Smooth muscle cell (in vitro differentiated cells): ENCODE measurements at regions not wholly inside any gene's neighbourhood (a gene's known extent, or its start where the extent isn't known, plus 50 kb on each side); places are given as distances from the start of the nearest gene placed in this dataset.

ENCODE experiments used
- DNase-seq: peaks from one replicate; lab custom pipeline; 2025; ENCODE audit not compliant: unreplicated experiment; lab: John Stamatoyannopoulos, UW
- H2AFZ ChIP-seq: fragments of 200-600 bp; sonication (generic); 2 replicates; pipeline ENCODE4 v1.6.0; 2016; ENCODE audit warnings: antibody characterized with exemption, low read depth, mild to moderate bottlenecking
- H3F3A ChIP-seq: fragments of 200-600 bp; sonication (generic); 2 replicates; pipeline ENCODE4 v1.6.0; 2017; ENCODE audit warnings: antibody characterized with exemption, low read depth
- H3K27ac ChIP-seq: fragments of 200-600 bp; sonication (generic); 2 replicates; pipeline ENCODE4 v1.5.1; 2016; ENCODE audit warnings: low read depth, mild to moderate bottlenecking
- H3K27me3 ChIP-seq: fragments of 200-600 bp; sonication (generic); 2 replicates; pipeline ENCODE4 v1.6.1; 2016; ENCODE audit warnings: low read depth, mild to moderate bottlenecking
- H3K36me3 ChIP-seq: fragments of 200-600 bp; sonication (generic); 2 replicates; pipeline ENCODE4 v1.5.1; 2016; ENCODE audit warnings: low read depth
- H3K4me1 ChIP-seq: fragments of 200-600 bp; sonication (generic); 2 replicates; pipeline ENCODE4 v1.5.1; 2016; ENCODE audit warnings: low read depth
- H3K4me2 ChIP-seq: fragments of 200-600 bp; sonication (generic); 2 replicates; pipeline ENCODE4 v1.6.0; 2016; ENCODE audit warnings: mild to moderate bottlenecking
- H3K4me3 ChIP-seq: fragments of 200-600 bp; sonication (generic); 2 replicates; pipeline ENCODE4 v1.5.1; 2016; ENCODE audit warnings: mild to moderate bottlenecking
- H3K79me2 ChIP-seq: fragments of 200-600 bp; sonication (generic); 2 replicates; pipeline ENCODE4 v1.6.0; 2016; ENCODE audit warnings: low read depth, mild to moderate bottlenecking
- H3K9ac ChIP-seq: fragments of 200-600 bp; sonication (generic); 2 replicates; pipeline ENCODE4 v1.6.0; 2016; ENCODE audit warnings: low read depth
- H3K9me3 ChIP-seq: fragments of 200-600 bp; sonication (generic); replicated peaks from 2 replicates; pipeline ENCODE4 v1.5.1; 2016; ENCODE audit warnings: low read depth
- H4K20me1 ChIP-seq: fragments of 200-600 bp; sonication (generic); 2 replicates; pipeline ENCODE4 v1.6.0; 2016; ENCODE audit warnings: low read depth
- WGBS: methylation state at CpG from one replicate; pipeline ENCODE4 v1.1.7; 2016; ENCODE audit warnings: low lambda C conversion rate; 5-methylcytosine and 5-hydroxymethylcytosine counted together
- TF ChIP-seq, protein P1 (sequence below): fragments of 200-600 bp; sonication (generic); IDR thresholded peaks from 2 replicates; pipeline ENCODE4 v1.5.1; 2017; ENCODE audit warnings: borderline replicate concordance, mild to moderate bottlenecking, antibody characterized with exemption; ENCODE audit not compliant: insufficient read depth, poor library complexity, severe bottlenecking

DNA sequence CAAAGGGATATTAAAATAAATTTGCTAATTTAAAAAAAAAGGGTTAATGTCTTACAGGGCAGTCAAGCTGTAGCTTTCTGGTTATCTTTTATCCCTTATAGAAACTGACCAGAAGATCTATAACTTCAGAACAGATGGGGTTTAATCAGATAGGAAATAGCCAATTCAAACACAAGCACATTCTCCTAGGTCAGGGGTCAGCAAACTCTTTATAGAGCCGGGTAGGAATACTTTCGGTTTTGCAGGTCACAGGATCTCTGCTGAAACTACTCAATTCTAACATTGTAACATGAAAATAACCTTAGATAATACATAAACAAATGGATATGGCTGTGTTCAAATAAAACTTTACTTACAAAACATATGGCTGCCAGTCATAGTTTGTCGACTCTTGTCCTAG, 479.8 kb downstream of the ADRA2A start:
- H2AFZ ChIP-seq, result no peak overlapping the region
- no peaks in the 10 kb centered on the region for H3F3A ChIP-seq
- H3K79me2 ChIP-seq, result no peaks in the 10 kb centered on the region
- H3K4me1 ChIP-seq, result no peaks in the 10 kb centered on the region
- H3K4me3 ChIP-seq, result no peak overlapping the region
- H4K20me1 ChIP-seq, result no peaks in the 10 kb centered on the region
- H3K36me3 ChIP-seq, result no peaks in the 10 kb centered on the region
- 90% methylated on average over 3 of the region's 3 CpGs for WGBS
- TF ChIP-seq, protein P1, sequence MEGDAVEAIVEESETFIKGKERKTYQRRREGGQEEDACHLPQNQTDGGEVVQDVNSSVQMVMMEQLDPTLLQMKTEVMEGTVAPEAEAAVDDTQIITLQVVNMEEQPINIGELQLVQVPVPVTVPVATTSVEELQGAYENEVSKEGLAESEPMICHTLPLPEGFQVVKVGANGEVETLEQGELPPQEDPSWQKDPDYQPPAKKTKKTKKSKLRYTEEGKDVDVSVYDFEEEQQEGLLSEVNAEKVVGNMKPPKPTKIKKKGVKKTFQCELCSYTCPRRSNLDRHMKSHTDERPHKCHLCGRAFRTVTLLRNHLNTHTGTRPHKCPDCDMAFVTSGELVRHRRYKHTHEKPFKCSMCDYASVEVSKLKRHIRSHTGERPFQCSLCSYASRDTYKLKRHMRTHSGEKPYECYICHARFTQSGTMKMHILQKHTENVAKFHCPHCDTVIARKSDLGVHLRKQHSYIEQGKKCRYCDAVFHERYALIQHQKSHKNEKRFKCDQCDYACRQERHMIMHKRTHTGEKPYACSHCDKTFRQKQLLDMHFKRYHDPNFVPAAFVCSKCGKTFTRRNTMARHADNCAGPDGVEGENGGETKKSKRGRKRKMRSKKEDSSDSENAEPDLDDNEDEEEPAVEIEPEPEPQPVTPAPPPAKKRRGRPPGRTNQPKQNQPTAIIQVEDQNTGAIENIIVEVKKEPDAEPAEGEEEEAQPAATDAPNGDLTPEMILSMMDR, result no peak
- H3K9ac ChIP-seq, result no peak overlapping the region
- no peaks in the 10 kb centered on the region for H3K9me3 ChIP-seq
- H3K4me2 ChIP-seq, result no peak overlapping the region
- no peak overlapping the region for H3K27ac ChIP-seq
- no peak for DNase-seq
- no peaks in the 10 kb centered on the region for H3K27me3 ChIP-seq

DNA sequence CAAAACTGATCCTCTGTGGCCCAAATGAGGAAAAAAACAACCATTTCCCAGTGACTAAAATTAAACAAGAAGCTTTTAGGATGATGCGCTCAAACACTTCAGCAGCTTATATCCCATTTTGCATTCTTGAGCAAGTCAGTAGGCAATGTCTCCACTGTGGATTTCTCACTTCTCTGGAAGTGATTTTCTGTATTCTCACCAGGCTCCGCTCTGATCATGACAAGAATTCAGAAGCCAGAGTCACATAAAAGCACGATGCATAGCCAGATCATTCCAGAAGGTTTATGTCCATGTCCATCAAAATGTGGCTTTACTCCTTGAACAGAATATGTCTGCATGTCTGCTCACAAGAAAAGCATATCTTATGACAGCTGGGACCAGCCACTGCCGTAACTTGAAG, 481.4 kb downstream of the ADRA2A start:
- Histone ChIP-seq H3K4me2 (no peak overlapping the region), H3K4me3 (no peak overlapping the region), H3K9ac (no peak overlapping the region), H3K36me3 (no peaks in the 10 kb centered on the region), H3K79me2 (no peaks in the 10 kb centered on the region), H3K4me1 (no peaks in the 10 kb centered on the region), H3K9me3 (no peaks in the 10 kb centered on the region), H2AFZ (no peak overlapping the region), H3K27me3 (no peaks in the 10 kb centered on the region), H4K20me1 (no peaks in the 10 kb centered on the region), H3K27ac (no peak overlapping the region), H3F3A (no peaks in the 10 kb centered on the region)
- 93% methylated on average over 4 of the region's 4 CpGs for WGBS
- no peak for DNase-seq
- TF ChIP-seq, protein P1, result no peak

DNA sequence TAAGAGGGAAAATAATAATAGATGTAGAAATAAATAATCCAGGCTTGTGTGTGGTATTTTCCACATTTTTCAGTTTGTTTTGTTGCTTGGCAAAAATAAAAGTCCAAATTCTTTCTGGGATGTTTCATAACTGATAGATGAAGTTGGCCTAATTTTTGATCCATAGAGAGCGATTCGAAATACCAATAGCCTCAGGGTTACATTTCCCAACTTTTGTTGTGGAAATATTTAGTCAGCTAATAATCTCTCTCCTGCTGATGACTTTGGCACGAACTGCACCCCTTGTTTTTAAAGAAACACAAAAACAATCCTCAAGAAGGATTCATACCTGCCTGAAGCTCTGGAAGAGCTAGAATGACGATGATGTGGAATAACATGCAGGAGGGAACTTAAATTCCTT, 483.2 kb downstream of the ADRA2A start:
- Histone ChIP-seq H3K27me3 (no peaks in the 10 kb centered on the region), H4K20me1 (no peaks in the 10 kb centered on the region), H3K4me1 (no peaks in the 10 kb centered on the region), H3K9ac (no peak overlapping the region), H2AFZ (no peak overlapping the region), H3K36me3 (no peaks in the 10 kb centered on the region), H3K79me2 (no peaks in the 10 kb centered on the region), H3K27ac (no peak overlapping the region), H3K4me2 (no peak overlapping the region), H3K4me3 (no peak overlapping the region), H3K9me3 (no peaks in the 10 kb centered on the region), H3F3A (no peaks in the 10 kb centered on the region)
- TF ChIP-seq, protein P1, result no peak
- 91% methylated on average over 4 of the region's 4 CpGs for WGBS
- DNase-seq, result no peak

DNA sequence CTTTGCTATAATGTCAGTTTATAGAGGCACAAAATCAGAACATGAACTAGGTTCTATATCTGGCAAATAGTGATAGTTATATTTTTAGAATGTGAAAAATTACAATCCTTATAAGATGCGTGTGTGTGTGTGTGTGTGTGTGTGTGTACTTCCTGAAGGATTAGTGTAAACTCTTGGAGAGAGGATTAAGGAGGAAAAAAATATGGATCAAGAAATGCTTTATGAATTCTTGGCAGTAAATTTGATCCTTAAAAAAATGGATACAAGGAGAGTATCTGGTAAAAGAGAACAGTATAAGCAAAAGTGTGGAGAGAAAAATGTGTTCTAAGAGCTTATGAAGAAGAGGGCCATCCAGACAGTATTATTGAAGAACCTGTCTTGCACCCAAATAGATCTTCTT, 484.3 kb downstream of the ADRA2A start:
- Histone ChIP-seq H2AFZ (no peak overlapping the region), H3K27ac (no peak overlapping the region), H3K4me2 (no peak overlapping the region), H4K20me1 (no peaks in the 10 kb centered on the region), H3K36me3 (no peaks in the 10 kb centered on the region), H3K9me3 (no peaks in the 10 kb centered on the region), H3K9ac (no peak overlapping the region), H3K4me1 (no peaks in the 10 kb centered on the region), H3K4me3 (no peak overlapping the region), H3K79me2 (no peaks in the 10 kb centered on the region), H3F3A (no peaks in the 10 kb centered on the region), H3K27me3 (no peaks in the 10 kb centered on the region)
- no peak for DNase-seq
- WGBS, result 91% methylated on average over 1 of the region's 1 CpG
- TF ChIP-seq, protein P1, result no peak
